MM.1S (cell line): ENCODE measurements at regions not wholly inside any gene's neighbourhood (a gene's known extent, or its start where the extent isn't known, plus 50 kb on each side); places are given as distances from the start of the nearest gene placed in this dataset.

Source experiments
- DNase-seq: peaks from one replicate; pipeline ENCODE4 v3.0.0-alpha.2; 2015
- H2AFZ ChIP-seq: fragments of 300-600 bp; sonication (generic); 2 replicates; pipeline ENCODE4 v1.6.0; 2016; ENCODE audit warnings: antibody characterized with exemption, low read length
- H3F3A ChIP-seq: fragments of 300-600 bp; sonication (generic); 2 replicates; pipeline ENCODE4 v1.6.1; 2016; ENCODE audit warnings: mild to moderate bottlenecking, antibody characterized with exemption, low read length, moderate library complexity, mixed read lengths; ENCODE audit not compliant: insufficient read depth
- H3K27ac ChIP-seq: fragments of 300-600 bp; sonication (generic); 2 replicates; pipeline ENCODE4 v1.5.1; 2016; ENCODE audit warnings: mild to moderate bottlenecking, low read length
- H3K27me3 ChIP-seq: fragments of 300-600 bp; sonication (generic); replicated peaks from 2 replicates; pipeline ENCODE4 v1.6.0; 2016; ENCODE audit warnings: low read length; ENCODE audit not compliant: insufficient read depth
- H3K36me3 ChIP-seq: fragments of 300-600 bp; sonication (generic); replicated peaks from 2 replicates; pipeline ENCODE4 v1.6.1; 2016; ENCODE audit warnings: mild to moderate bottlenecking, low read length, mixed read lengths; ENCODE audit not compliant: insufficient read depth
- H3K4me1 ChIP-seq: fragments of 300-600 bp; sonication (generic); 2 replicates; pipeline ENCODE4 v1.6.1; 2016; ENCODE audit warnings: low read length, mixed read lengths
- H3K4me2 ChIP-seq: fragments of 300-600 bp; sonication (generic); 2 replicates; pipeline ENCODE4 v1.6.0; 2016; ENCODE audit warnings: low read depth, low read length
- H3K4me3 ChIP-seq: fragments of 300-600 bp; sonication (generic); 2 replicates; pipeline ENCODE4 v1.5.1; 2016; ENCODE audit warnings: low read length, mixed read lengths
- H3K79me2 ChIP-seq: fragments of 300-600 bp; sonication (generic); 2 replicates; pipeline ENCODE4 v1.6.1; 2016; ENCODE audit warnings: mixed run types, low read length, mixed read lengths
- H3K9ac ChIP-seq: fragments of 300-600 bp; sonication (generic); 2 replicates; pipeline ENCODE4 v1.6.1; 2016; ENCODE audit warnings: low read length, mixed read lengths
- H3K9me2 ChIP-seq: fragments of 300-600 bp; sonication (generic); replicated peaks from 2 replicates; pipeline ENCODE4 v1.6.1; 2016; ENCODE audit warnings: mild to moderate bottlenecking, low read length, mixed read lengths; ENCODE audit not compliant: insufficient read depth
- H3K9me3 ChIP-seq: fragments of 300-600 bp; sonication (generic); replicated peaks from 2 replicates; pipeline ENCODE4 v1.6.1; 2016; ENCODE audit warnings: mild to moderate bottlenecking, low read length, mixed read lengths; ENCODE audit not compliant: insufficient read depth
- H4K20me1 ChIP-seq: fragments of 300-600 bp; sonication (generic); 2 replicates; pipeline ENCODE4 v1.6.1; 2016; ENCODE audit warnings: mild to moderate bottlenecking, low read length, moderate library complexity, mixed read lengths; ENCODE audit not compliant: insufficient read depth
- CTCF ChIP-seq: fragments of 300-600 bp; sonication (generic); IDR thresholded peaks from 2 replicates; pipeline ENCODE4 v1.5.1; 2016; ENCODE audit warnings: antibody characterized with exemption, low read length, mixed read lengths
- EZH2 ChIP-seq: fragments of 300-600 bp; sonication (generic); optimal IDR thresholded peaks from 2 replicates; pipeline ENCODE3; 2017; ENCODE audit warnings: low read depth, mild to moderate bottlenecking, antibody characterized with exemption, low read length, mixed read lengths
- EZH2phosphoT487 ChIP-seq: fragments of 300-600 bp; sonication (generic); IDR thresholded peaks from 2 replicates; pipeline ENCODE4 v1.6.1; 2018; ENCODE audit warnings: antibody characterized with exemption, low read length

GRCh38 chr4:157572951-157573350 lies 352.4 kb downstream of the GRIA2 start:
- H2AFZ ChIP-seq, result no peak overlapping the region
- H3K9ac ChIP-seq, result no peak overlapping the region
- no peak for DNase-seq
- no peaks in the 10 kb centered on the region for H3F3A ChIP-seq
- no peak for TF ChIP-seq CTCF
- TF ChIP-seq EZH2, result no peak
- no peak for TF ChIP-seq EZH2phosphoT487
- no peaks in the 10 kb centered on the region for H3K79me2 ChIP-seq
- no peak overlapping the region for H3K4me2 ChIP-seq
- no peak overlapping the region for H3K27ac ChIP-seq
- H4K20me1 ChIP-seq, result no peaks in the 10 kb centered on the region
- no peaks in the 10 kb centered on the region for H3K4me1 ChIP-seq
- H3K36me3 ChIP-seq, result no peaks in the 10 kb centered on the region
- no peaks in the 10 kb centered on the region for H3K9me2 ChIP-seq
- no peaks in the 10 kb centered on the region for H3K9me3 ChIP-seq
- no peak overlapping the region for H3K4me3 ChIP-seq
- H3K27me3 ChIP-seq, result no peaks in the 10 kb centered on the region

- H3K79me2 ChIP-seq, result no peaks in the 10 kb centered on the region
- no peak overlapping the region for H3K4me3 ChIP-seq
- no peak for TF ChIP-seq CTCF
- no peak for TF ChIP-seq EZH2
- no peak for TF ChIP-seq EZH2phosphoT487
- H3K9me3 ChIP-seq, result no peaks in the 10 kb centered on the region
- no peaks in the 10 kb centered on the region for H3K9me2 ChIP-seq
- no peak overlapping the region for H3K4me2 ChIP-seq
- H3K9ac ChIP-seq, result no peak overlapping the region
- H3K36me3 ChIP-seq, result no peaks in the 10 kb centered on the region
- no peaks in the 10 kb centered on the region for H3K27me3 ChIP-seq
- no peak overlapping the region for H2AFZ ChIP-seq
- H3K27ac ChIP-seq, result no peak overlapping the region
- no peaks in the 10 kb centered on the region for H4K20me1 ChIP-seq
- H3K4me1 ChIP-seq, result no peaks in the 10 kb centered on the region
- no peak for DNase-seq
- no peaks in the 10 kb centered on the region for H3F3A ChIP-seq
Observed at GRCh38 chr4:157572284-157572683, 351.8 kb downstream of the GRIA2 start.

GRCh38 chr4:157564771-157565170 lies 344.2 kb downstream of the GRIA2 start:
- Histone ChIP-seq H3K4me1 (no peaks in the 10 kb centered on the region), H3F3A (no peaks in the 10 kb centered on the region), H3K9me2 (no peaks in the 10 kb centered on the region), H3K27me3 (no peaks in the 10 kb centered on the region), H3K9ac (no peak overlapping the region), H3K36me3 (no peaks in the 10 kb centered on the region), H3K9me3 (no peaks in the 10 kb centered on the region), H3K27ac (no peak overlapping the region), H3K4me2 (no peak overlapping the region), H2AFZ (no peak overlapping the region), H4K20me1 (no peaks in the 10 kb centered on the region), H3K79me2 (no peaks in the 10 kb centered on the region), H3K4me3 (no peak overlapping the region)
- DNase-seq, result no peak
- TF ChIP-seq EZH2 (no peak), CTCF (no peak)

GRCh38 chr4:157564218-157564617 lies 343.7 kb downstream of the GRIA2 start:
- H3K36me3 ChIP-seq, result no peaks in the 10 kb centered on the region
- no peaks in the 10 kb centered on the region for H3K4me1 ChIP-seq
- no peaks in the 10 kb centered on the region for H4K20me1 ChIP-seq
- no peak for TF ChIP-seq EZH2phosphoT487
- TF ChIP-seq EZH2, result no peak
- TF ChIP-seq CTCF, result no peak
- H3K4me3 ChIP-seq, result no peak overlapping the region
- no peak overlapping the region for H3K9ac ChIP-seq
- no peaks in the 10 kb centered on the region for H3K79me2 ChIP-seq
- no peak for DNase-seq
- no peak overlapping the region for H3K4me2 ChIP-seq
- no peak overlapping the region for H2AFZ ChIP-seq
- no peaks in the 10 kb centered on the region for H3K9me2 ChIP-seq
- no peaks in the 10 kb centered on the region for H3K27me3 ChIP-seq
- no peaks in the 10 kb centered on the region for H3F3A ChIP-seq
- no peak overlapping the region for H3K27ac ChIP-seq
- no peaks in the 10 kb centered on the region for H3K9me3 ChIP-seq
